ENCODE measurements at regions not wholly inside any gene's neighbourhood (a gene's known extent, or its start where the extent isn't known, plus 50 kb on each side); places are given as distances from the start of the nearest gene placed in this dataset.
A peak's percentile ranks its signal among the peaks of the same experiment; 100 is the strongest.

DNA sequence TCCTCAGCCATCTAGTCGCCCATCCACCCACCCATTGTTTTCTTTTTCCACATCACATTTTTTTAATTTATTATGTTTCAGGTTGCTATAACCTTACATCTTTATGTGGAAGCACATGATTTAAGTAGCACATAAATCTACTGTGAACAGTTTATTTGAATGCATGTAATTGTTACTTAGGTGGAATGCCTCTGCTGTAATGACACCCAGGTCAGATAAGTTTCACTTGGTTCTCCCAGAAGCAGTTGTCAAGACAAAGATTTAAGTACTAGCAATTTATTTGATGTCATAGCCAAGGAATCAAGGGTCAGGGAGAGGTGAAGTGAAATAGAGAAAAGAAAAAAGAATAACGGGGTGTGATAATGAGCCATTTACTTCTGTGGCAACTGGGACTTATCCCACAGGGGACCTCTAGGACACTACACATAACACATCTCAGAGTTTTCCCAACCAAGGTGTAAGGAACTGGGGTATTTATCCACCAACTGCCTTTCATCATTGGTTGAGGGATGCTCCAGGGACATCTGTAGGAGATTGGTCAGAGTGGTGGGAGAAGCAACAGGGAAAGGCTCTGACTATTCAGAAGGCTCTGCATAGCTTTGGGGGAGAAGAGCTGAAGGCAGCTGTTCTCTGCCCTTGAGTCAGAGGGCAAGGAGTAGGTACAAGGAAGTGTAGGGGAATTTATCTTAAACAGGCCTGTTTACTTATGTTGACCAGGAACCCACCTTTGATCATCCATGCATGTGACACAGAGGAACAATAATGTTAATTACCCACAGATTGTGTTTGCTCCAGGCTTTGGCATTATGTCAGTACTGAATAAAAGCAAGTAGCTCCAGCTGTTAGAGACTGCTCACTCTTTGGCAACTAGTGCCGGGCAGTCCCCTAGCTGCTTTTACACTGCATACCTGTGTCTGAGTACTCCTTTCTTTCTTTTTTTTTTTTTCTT lies 94.8 kb downstream of the CD200R1L start:
- intact Hi-C loops (cut with micrococcal nuclease): no loop called here
- H4K20me1 ChIP-seq (ENCODE audit: insufficient read depth, low read length): no peaks in the 10 kb centered on the region
- H3K79me2 ChIP-seq (ENCODE audit: insufficient read depth, low read length): no peaks in the 10 kb centered on the region
- no peak overlapping the region for H3K9ac ChIP-seq (ENCODE audit: insufficient read depth, low read length, poor library complexity, severe bottlenecking)
- H3K27me3 ChIP-seq (ENCODE audit: control insufficient read depth in 2 of 2, insufficient read depth in 2 of 2, low read length in 2 of 2): no peaks in the 10 kb centered on the region
- Mint-ChIP-seq H3K4me3 (no peak overlapping the region), H3K27ac (peak overlapping the region in 5 of 7 donors; percentile 54 to 68 (median 59)), H3K36me3 (peaks cover 0 to 1% of the 10 kb centered on the region in 2 donors), H3K4me1 (peaks cover 49% of the 10 kb centered on the region), H3K27me3 (ENCODE audit: low read depth in 3 of 3) (no peaks in the 10 kb centered on the region), H3K9me3 (peaks cover 2 to 12% (median 9%) of the 10 kb centered on the region in 7 donors)
- WGBS (ENCODE audit: insufficient coverage): 100% methylated on average over 1 of the region's 3 CpGs
- H3K4me2 ChIP-seq (replicated peaks; ENCODE audit: extremely low read depth, low read length, poor library complexity, severe bottlenecking): peak overlapping the region; percentile 14
- peaks cover 9% of the 10 kb centered on the region in 2 donors for H3K9me3 ChIP-seq (replicated peaks in 1 of 2; ENCODE audit: control insufficient read depth in 1 of 2, insufficient read depth in 1 of 2, low read length in 2 of 2)
- no peak overlapping the region for H2AFZ ChIP-seq (ENCODE audit: insufficient read depth, low read depth, low read length, poor library complexity, severe bottlenecking)
- H3K4me3 ChIP-seq (replicated peaks in 1 of 3; ENCODE audit: low read depth in 2 of 3, low read length in 3 of 3): peak overlapping the region in 1 of 3 experiments; percentile 2
- DNase-seq: no peak
- H3K4me1 ChIP-seq (ENCODE audit: control insufficient read depth in 1 of 2, insufficient read depth in 2 of 2, low read length in 2 of 2): peaks cover 41 to 51% of the 10 kb centered on the region in 2 donors
- TF ChIP-seq, protein P1, sequence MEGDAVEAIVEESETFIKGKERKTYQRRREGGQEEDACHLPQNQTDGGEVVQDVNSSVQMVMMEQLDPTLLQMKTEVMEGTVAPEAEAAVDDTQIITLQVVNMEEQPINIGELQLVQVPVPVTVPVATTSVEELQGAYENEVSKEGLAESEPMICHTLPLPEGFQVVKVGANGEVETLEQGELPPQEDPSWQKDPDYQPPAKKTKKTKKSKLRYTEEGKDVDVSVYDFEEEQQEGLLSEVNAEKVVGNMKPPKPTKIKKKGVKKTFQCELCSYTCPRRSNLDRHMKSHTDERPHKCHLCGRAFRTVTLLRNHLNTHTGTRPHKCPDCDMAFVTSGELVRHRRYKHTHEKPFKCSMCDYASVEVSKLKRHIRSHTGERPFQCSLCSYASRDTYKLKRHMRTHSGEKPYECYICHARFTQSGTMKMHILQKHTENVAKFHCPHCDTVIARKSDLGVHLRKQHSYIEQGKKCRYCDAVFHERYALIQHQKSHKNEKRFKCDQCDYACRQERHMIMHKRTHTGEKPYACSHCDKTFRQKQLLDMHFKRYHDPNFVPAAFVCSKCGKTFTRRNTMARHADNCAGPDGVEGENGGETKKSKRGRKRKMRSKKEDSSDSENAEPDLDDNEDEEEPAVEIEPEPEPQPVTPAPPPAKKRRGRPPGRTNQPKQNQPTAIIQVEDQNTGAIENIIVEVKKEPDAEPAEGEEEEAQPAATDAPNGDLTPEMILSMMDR (IDR thresholded peaks at IDR 0.05): no peak
- H3K36me3 ChIP-seq (replicated peaks in 1 of 2; ENCODE audit: control insufficient read depth in 1 of 2, insufficient read depth in 2 of 2, low read length in 2 of 2): no peaks in the 10 kb centered on the region
- no peak overlapping the region for H3K27ac ChIP-seq (ENCODE audit: low read depth in 1 of 2, low read length in 2 of 2)

DNA sequence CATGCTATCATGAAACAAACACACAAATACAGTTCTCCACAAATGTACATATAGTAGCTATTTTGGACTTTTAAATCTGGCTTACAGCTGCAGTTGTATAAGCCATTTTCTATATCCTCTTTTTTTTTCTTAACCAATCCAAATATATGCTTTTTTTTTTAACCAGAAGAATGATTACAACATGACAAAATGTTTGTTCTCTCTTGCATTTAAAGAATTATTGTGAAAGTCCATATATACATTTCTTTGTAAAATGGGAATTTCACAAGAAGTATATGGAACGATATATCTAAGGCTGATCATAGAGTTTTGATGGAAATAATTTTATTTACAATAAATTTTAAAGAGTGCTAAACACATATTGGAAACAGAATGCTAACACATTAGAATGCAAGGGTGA lies 95.6 kb downstream of the CD200R1L start:
- H3K27me3 Mint-ChIP-seq (ENCODE audit: low read depth in 3 of 3): peaks cover 0 to 2% (median 0%) of the 10 kb centered on the region in 3 donors
- H3K27me3 ChIP-seq (ENCODE audit: control insufficient read depth in 2 of 2, insufficient read depth in 2 of 2, low read length in 2 of 2): no peaks in the 10 kb centered on the region
- H3K4me3 Mint-ChIP-seq: no peak overlapping the region

More for the DNA sequence above, 95.6 kb downstream of the CD200R1L start:
- Histone ChIP-seq H3K9me3 (replicated peaks in 1 of 2; ENCODE audit: control insufficient read depth in 1 of 2, insufficient read depth in 1 of 2, low read length in 2 of 2) (peaks cover under 1 to 5% of the 10 kb centered on the region in 2 donors), H4K20me1 (ENCODE audit: insufficient read depth, low read length) (no peaks in the 10 kb centered on the region), H3K9ac (ENCODE audit: insufficient read depth, low read length, poor library complexity, severe bottlenecking) (no peak overlapping the region), H2AFZ (ENCODE audit: insufficient read depth, low read depth, low read length, poor library complexity, severe bottlenecking) (peak overlapping the region; percentile 46), H3K4me1 (ENCODE audit: control insufficient read depth in 1 of 2, insufficient read depth in 2 of 2, low read length in 2 of 2) (peaks cover 40 to 51% of the 10 kb centered on the region in 2 donors), H3K4me3 (replicated peaks in 1 of 3; ENCODE audit: low read depth in 2 of 3, low read length in 3 of 3) (peak overlapping the region in 1 of 3 experiments; percentile 2), H3K4me2 (replicated peaks; ENCODE audit: extremely low read depth, low read length, poor library complexity, severe bottlenecking) (peak overlapping the region; percentile 3), H3K27ac (ENCODE audit: low read depth in 1 of 2, low read length in 2 of 2) (peak overlapping the region in 1 of 2 donors; percentile 57), H3K36me3 (replicated peaks in 1 of 2; ENCODE audit: control insufficient read depth in 1 of 2, insufficient read depth in 2 of 2, low read length in 2 of 2) (no peaks in the 10 kb centered on the region), H3K79me2 (ENCODE audit: insufficient read depth, low read length) (no peaks in the 10 kb centered on the region)
- WGBS (ENCODE audit: insufficient coverage): no CpG with 5 or more reads among the region's 1 CpG
- H3K4me1 Mint-ChIP-seq: peaks cover 51% of the 10 kb centered on the region
- peak overlapping the region in 5 of 7 donors; percentile 3 to 84 (median 56) for H3K27ac Mint-ChIP-seq
- H3K36me3 Mint-ChIP-seq: peaks cover 0 to 1% of the 10 kb centered on the region in 2 donors
- intact Hi-C loops (cut with micrococcal nuclease): no loop called here
- H3K9me3 Mint-ChIP-seq: peaks cover 0 to 6% (median 2%) of the 10 kb centered on the region in 7 donors
- peak in 2 of 3 donors; percentile 25 to 27 for DNase-seq
- TF ChIP-seq, protein P1 (IDR thresholded peaks at IDR 0.05): no peak

Measured in CD14-positive monocyte (primary cell).